Thoracic aorta (tissue), 2 donors: ENCODE measurements at regions not wholly inside any gene's neighbourhood (a gene's known extent, or its start where the extent isn't known, plus 50 kb on each side); places are given as distances from the start of the nearest gene placed in this dataset.

Experiments used
- ATAC-seq: fragments of 150-250 bp; one replicate; pipeline ENCODE4 v1.8.0; 2017; ENCODE audit warnings: low read depth; ENCODE audit not compliant: insufficient number of reproducible peaks, low FRiP score
- DNase-seq: peaks from one replicate; pipeline ENCODE4 v3.0.0-alpha.2; 2020; ENCODE audit warnings: low spot score
- H3K27ac ChIP-seq, 2 donors: fragments of 200-600 bp; sonication (generic); 1 replicate in 1 of 2; 2 replicates in 1 of 2; pipeline ENCODE4 v1.5.1; 2016; ENCODE audit warnings: mild to moderate bottlenecking in 2 of 2, moderate library complexity in 2 of 2
- H3K27me3 ChIP-seq: fragments of 200-600 bp; sonication (generic); replicated peaks from 2 replicates; pipeline ENCODE4 v1.6.0; 2016; ENCODE audit warnings: mild to moderate bottlenecking; ENCODE audit not compliant: insufficient read depth
- H3K36me3 ChIP-seq: fragments of 200-600 bp; sonication (generic); one replicate; pipeline ENCODE4 v1.5.1; 2016
- H3K4me1 ChIP-seq, 2 donors: fragments of 200-600 bp; sonication (generic); 1 replicate in 1 of 2; 2 replicates in 1 of 2; pipeline versions ENCODE4 v1.5.1 to v1.6.0; 2016; ENCODE audit warnings: low read depth in 2 of 2, mild to moderate bottlenecking in 1 of 2; ENCODE audit not compliant: control insufficient read depth in 1 of 2
- H3K4me3 ChIP-seq: fragments of 200-600 bp; sonication (generic); 2 replicates; pipeline ENCODE4 v1.5.1; 2016; ENCODE audit warnings: mild to moderate bottlenecking
- H3K9me3 ChIP-seq: fragments of 200-600 bp; sonication (generic); 2 replicates; pipeline ENCODE4 v1.5.1; 2016
- TF ChIP-seq, protein P1 (sequence below): fragments of 200-600 bp; sonication (generic); IDR thresholded peaks from one replicate; pipeline ENCODE4 v1.5.1; 2019; ENCODE audit warnings: antibody characterized with exemption

DNA sequence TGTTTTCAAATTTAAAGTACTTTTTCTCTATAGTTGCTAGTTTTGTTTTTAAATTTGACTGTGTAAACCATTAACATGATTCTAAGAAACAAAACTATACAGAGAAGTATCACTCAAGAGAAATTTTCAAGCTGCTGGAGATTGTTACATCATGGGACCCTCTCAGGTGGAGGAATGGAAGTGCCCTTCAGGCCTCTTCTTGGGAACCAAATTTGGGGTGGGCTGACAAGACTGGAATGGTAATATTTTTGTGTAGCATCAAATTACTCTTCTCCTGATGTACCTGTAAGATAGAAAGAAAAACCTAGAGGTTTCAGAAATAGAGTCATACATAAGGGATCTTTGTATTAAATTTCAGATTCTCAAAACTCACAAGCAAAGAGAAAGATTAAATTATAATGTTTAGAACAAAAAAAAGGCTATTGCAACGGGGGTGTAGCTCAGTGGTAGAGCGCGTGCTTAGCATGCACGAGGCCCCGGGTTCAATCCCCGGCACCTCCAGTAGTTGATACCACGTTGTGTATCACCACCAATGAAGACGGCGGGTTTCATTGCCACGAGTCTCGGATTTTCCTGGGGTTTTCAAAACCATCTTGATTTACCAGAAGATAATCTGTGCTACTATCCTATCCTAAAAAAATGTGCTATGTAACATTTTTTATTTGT is 193.7 kb downstream of the GPX5 start:
- ATAC-seq (no peak), DNase-seq (no peak)
- Histone ChIP-seq H3K4me3 (no peak overlapping the region), H3K27ac (no peak overlapping the region), H3K36me3 (no peaks in the 10 kb centered on the region), H3K9me3 (no peaks in the 10 kb centered on the region), H3K27me3 (peaks cover 8% of the 10 kb centered on the region), H3K4me1 (no peaks in the 10 kb centered on the region)
- TF ChIP-seq, protein P1, sequence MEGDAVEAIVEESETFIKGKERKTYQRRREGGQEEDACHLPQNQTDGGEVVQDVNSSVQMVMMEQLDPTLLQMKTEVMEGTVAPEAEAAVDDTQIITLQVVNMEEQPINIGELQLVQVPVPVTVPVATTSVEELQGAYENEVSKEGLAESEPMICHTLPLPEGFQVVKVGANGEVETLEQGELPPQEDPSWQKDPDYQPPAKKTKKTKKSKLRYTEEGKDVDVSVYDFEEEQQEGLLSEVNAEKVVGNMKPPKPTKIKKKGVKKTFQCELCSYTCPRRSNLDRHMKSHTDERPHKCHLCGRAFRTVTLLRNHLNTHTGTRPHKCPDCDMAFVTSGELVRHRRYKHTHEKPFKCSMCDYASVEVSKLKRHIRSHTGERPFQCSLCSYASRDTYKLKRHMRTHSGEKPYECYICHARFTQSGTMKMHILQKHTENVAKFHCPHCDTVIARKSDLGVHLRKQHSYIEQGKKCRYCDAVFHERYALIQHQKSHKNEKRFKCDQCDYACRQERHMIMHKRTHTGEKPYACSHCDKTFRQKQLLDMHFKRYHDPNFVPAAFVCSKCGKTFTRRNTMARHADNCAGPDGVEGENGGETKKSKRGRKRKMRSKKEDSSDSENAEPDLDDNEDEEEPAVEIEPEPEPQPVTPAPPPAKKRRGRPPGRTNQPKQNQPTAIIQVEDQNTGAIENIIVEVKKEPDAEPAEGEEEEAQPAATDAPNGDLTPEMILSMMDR: no peak

DNA sequence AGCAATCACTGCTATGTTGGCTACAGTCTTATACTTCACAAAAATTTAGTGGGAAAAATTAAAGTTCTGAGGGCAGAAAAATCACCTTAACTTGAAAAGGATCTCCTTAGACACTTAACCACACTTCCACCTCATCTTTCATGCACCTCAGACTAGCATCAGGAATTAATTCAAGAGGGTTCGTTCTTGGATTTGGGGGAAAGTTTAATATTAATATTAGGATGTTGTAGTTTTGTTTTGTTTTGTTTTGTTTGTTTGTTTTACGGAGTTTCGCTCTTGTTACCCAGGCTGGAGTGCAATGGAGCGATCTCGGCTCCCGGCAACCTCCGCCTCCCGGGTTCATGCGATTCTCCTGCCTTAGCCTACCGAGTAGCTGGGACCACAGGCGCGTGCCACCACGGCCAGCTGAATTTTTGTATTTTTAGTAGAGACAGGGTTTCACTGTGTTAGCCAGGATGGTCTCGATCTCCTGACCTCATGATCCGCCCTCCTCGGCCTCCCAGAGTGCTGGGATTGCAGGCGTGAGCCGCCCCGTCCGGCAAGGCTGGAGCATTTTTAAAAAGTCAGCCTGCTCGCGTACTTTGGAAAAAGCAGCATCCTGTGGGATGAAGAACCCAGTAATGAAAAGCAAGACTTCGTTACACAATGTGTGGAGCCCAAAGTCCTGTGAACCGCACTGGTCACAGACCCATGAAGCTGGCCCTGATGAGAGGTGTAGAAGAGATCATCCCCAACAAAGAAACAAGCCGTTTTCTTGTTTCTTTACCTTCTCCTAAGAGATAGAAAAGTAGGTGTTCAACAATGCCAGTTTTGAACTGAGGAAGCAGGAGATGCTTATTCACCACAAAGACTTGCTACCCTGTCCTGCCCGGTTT is 194.9 kb downstream of the GPX5 start:
- Histone ChIP-seq H3K4me3 (no peak overlapping the region), H3K27ac (no peak overlapping the region), H3K36me3 (no peaks in the 10 kb centered on the region), H3K27me3 (peaks cover 8% of the 10 kb centered on the region), H3K4me1 (no peaks in the 10 kb centered on the region), H3K9me3 (no peaks in the 10 kb centered on the region)
- ATAC-seq (no peak), DNase-seq (no peak)
- TF ChIP-seq, protein P1: no peak

DNA sequence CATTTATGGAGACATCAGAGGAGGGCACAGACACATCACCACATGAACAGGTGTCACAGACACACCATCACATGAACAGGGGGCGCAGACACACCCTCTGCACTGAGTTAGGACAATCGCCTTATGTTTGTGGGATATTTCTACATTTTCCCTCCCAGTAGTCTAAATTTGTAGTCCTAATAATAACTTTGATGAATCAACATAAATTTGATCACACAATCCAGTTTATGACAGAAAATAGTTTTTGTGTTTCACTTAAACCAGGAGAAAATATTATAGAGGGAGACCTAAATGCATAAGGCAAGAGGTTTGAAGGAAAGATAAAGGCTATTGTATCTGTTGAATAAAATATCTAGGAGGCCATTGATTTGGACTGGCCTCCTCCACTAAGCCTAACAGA is 195.7 kb downstream of the GPX5 start:
- ATAC-seq: no peak
- peaks cover 8% of the 10 kb centered on the region for H3K27me3 ChIP-seq

DNA sequence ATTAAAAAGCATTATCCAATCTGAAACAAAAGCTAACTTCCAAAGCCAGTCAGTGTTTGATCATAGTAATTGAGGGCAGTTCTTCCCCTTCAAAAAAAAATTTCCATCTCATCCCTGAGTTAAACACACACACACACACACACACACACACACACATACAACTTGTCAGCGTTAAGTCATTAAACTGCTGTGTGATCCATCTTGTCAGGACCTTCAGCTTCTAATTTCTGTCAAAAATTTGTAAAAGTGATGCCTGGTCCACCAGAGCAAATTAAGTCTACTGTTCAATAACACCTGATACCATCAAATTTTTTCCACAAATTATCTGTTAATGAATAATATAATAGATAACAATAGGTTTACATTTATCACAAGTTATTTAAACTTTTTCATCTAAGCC is 198.7 kb downstream of the GPX5 start:
- no peak overlapping the region for H3K4me3 ChIP-seq
- H3K9me3 ChIP-seq: no peaks in the 10 kb centered on the region
- DNase-seq (no peak), ATAC-seq (no peak)
- H3K36me3 ChIP-seq: no peaks in the 10 kb centered on the region
- no peak overlapping the region for H3K27ac ChIP-seq
- H3K27me3 ChIP-seq: peaks cover 8% of the 10 kb centered on the region
- H3K4me1 ChIP-seq: peaks cover 4 to 5% of the 10 kb centered on the region in 2 donors
- TF ChIP-seq, protein P1: no peak

More for the DNA sequence above, 195.7 kb downstream of the GPX5 start:
- no peaks in the 10 kb centered on the region for H3K36me3 ChIP-seq
- H3K4me3 ChIP-seq: no peak overlapping the region
- no peaks in the 10 kb centered on the region for H3K4me1 ChIP-seq
- DNase-seq: no peak
- no peaks in the 10 kb centered on the region for H3K9me3 ChIP-seq
- no peak overlapping the region for H3K27ac ChIP-seq
- TF ChIP-seq, protein P1: no peak

DNA sequence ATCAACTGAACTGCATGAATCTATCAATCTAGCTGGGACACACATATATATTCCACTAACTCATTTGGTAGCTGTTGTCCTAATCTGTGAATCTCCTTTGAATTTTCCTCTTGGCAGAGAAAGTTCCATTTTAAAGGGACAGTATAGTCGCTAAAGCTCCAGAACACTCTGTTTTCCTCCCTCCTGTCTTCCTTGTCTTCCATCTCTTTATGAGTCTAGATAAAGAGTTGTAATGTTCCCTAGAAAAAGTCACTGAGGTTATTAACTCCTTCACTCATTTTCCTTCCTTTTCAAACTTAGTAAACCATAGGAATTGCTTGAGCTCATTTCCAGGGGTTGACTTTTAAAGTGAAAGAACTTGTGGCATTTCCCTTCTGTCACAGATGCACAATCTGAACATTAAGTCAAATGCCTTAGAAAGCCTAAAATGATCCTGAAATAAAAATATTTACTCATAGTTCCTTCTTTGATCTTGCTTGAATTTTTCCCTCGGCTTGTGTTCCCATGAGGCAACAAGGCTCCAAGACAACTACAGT is 198.4 kb downstream of the TRIM27 start:
- TF ChIP-seq, protein P1: no peak
- H3K9me3 ChIP-seq: no peaks in the 10 kb centered on the region
- no peak overlapping the region for H3K4me3 ChIP-seq
- H3K27me3 ChIP-seq: peaks cover 8% of the 10 kb centered on the region
- peaks cover 5 to 7% of the 10 kb centered on the region in 2 donors for H3K4me1 ChIP-seq
- DNase-seq (no peak), ATAC-seq (no peak)
- H3K36me3 ChIP-seq: no peaks in the 10 kb centered on the region
- no peak overlapping the region for H3K27ac ChIP-seq
